ENCODE measurements at regions not wholly inside any gene's neighbourhood (a gene's known extent, or its start where the extent isn't known, plus 50 kb on each side); places are given as distances from the start of the nearest gene placed in this dataset.

GRCh38 chr16:51450376-51450775, 299.3 kb upstream of the SALL1 start:
- TF ChIP-seq CTCF (IDR thresholded peaks at IDR 0.05), result no peak
- TF ChIP-seq POLR2A (IDR thresholded peaks at IDR 0.05), result no peak
